HL-60 (cell line): ENCODE measurements at regions not wholly inside any gene's neighbourhood (a gene's known extent, or its start where the extent isn't known, plus 50 kb on each side); places are given as distances from the start of the nearest gene placed in this dataset.

ENCODE experiments used
- CTCF ChIP-seq: IDR thresholded peaks from one replicate; pipeline ENCODE4 v1.5.1; 2011; ENCODE audit warnings: low read length, control low read depth, inconsistent platforms; ENCODE audit not compliant: insufficient read depth
- GABPA ChIP-seq: IDR thresholded peaks from 2 replicates; pipeline ENCODE4 v1.6.1; 2012; ENCODE audit warnings: low read depth
- POLR2AphosphoS5 ChIP-seq: IDR thresholded peaks from 2 replicates; pipeline ENCODE4 v1.6.1; 2012; ENCODE audit warnings: low read depth

GRCh38 chr4:71195924-71196323 lies 142.9 kb upstream of the SLC4A4 start:
- TF ChIP-seq POLR2AphosphoS5 (no peak), CTCF (no peak), GABPA (no peak)
